ENCODE measurements at regions not wholly inside any gene's neighbourhood (a gene's known extent, or its start where the extent isn't known, plus 50 kb on each side); places are given as distances from the start of the nearest gene placed in this dataset.

GRCh38 chr16:48452991-48453760 is 68.0 kb upstream of the SIAH1 start:
- DNase-seq: no peak
- TF ChIP-seq POLR2A (IDR thresholded peaks at IDR 0.05) (no peak), CTCF (IDR thresholded peaks at IDR 0.05) (no peak)
- H3K4me3 ChIP-seq (replicated peaks in 1 of 3): no peak overlapping the region
- no peak overlapping the region for H3K27ac ChIP-seq
- no peaks in the 10 kb centered on the region for H3K36me3 ChIP-seq
- no peaks in the 10 kb centered on the region for H3K27me3 ChIP-seq
- intact Hi-C loops (cut with DNase I): no loop called here
- H3K4me1 ChIP-seq: no peaks in the 10 kb centered on the region
- no peaks in the 10 kb centered on the region for H3K9me3 ChIP-seq
- 91 to 93% methylated on average over 9 to 11 of the region's 11 CpGs for WGBS, 2 donors

- DNase-seq: no peak
- H3K27me3 ChIP-seq: no peaks in the 10 kb centered on the region
- no peak overlapping the region for H3K4me3 ChIP-seq (replicated peaks in 1 of 3)
- WGBS, 2 donors: 89 to 91% methylated on average over 8 of the region's 8 CpGs
- H3K27ac ChIP-seq: no peak overlapping the region
- TF ChIP-seq CTCF (IDR thresholded peaks at IDR 0.05) (no peak), POLR2A (IDR thresholded peaks at IDR 0.05) (no peak)
- no peaks in the 10 kb centered on the region for H3K9me3 ChIP-seq
- intact Hi-C loops (cut with DNase I): no loop called here
- no peaks in the 10 kb centered on the region for H3K4me1 ChIP-seq
- H3K36me3 ChIP-seq: no peaks in the 10 kb centered on the region
Measured at GRCh38 chr16:48451323-48451722, 66.1 kb upstream of the SIAH1 start.

GRCh38 chr16:48450367-48450766 is 65.2 kb upstream of the SIAH1 start:
- Histone ChIP-seq H3K4me3 (replicated peaks in 1 of 3) (no peak overlapping the region), H3K27ac (no peak overlapping the region), H3K4me1 (peaks cover 0 to 2% of the 10 kb centered on the region in 2 donors), H3K27me3 (no peaks in the 10 kb centered on the region), H3K36me3 (no peaks in the 10 kb centered on the region), H3K9me3 (no peaks in the 10 kb centered on the region)
- 0 to 70% methylated on average over 1 of the region's 1 CpG for WGBS, 2 donors
- DNase-seq: no peak
- TF ChIP-seq POLR2A (IDR thresholded peaks at IDR 0.05) (no peak), CTCF (IDR thresholded peaks at IDR 0.05) (no peak)
- intact Hi-C loops (cut with DNase I): no loop called here

GRCh38 chr16:48448841-48449481 is 63.7 kb upstream of the SIAH1 start:
- Histone ChIP-seq H3K36me3 (no peaks in the 10 kb centered on the region), H3K9me3 (no peaks in the 10 kb centered on the region), H3K4me1 (peaks cover 10 to 16% of the 10 kb centered on the region in 2 donors), H3K4me3 (replicated peaks in 1 of 3) (no peak overlapping the region), H3K27ac (no peak overlapping the region), H3K27me3 (no peaks in the 10 kb centered on the region)
- no peak for DNase-seq
- intact Hi-C loops (cut with DNase I): no loop called here
- TF ChIP-seq CTCF (IDR thresholded peaks at IDR 0.05): no peak
- TF ChIP-seq POLR2A (IDR thresholded peaks at IDR 0.05): no peak
- 95 to 98% methylated on average over 9 of the region's 9 CpGs for WGBS, 2 donors

GRCh38 chr16:48447940-48448536 is 62.8 kb upstream of the SIAH1 start:
- H3K27me3 ChIP-seq: no peaks in the 10 kb centered on the region
- no peak overlapping the region for H3K4me3 ChIP-seq (replicated peaks in 1 of 3)
- DNase-seq: no peak
- no peak overlapping the region for H3K27ac ChIP-seq
- H3K4me1 ChIP-seq: peaks cover 10 to 19% of the 10 kb centered on the region in 2 donors
- no peaks in the 10 kb centered on the region for H3K36me3 ChIP-seq
- WGBS, 2 donors: 86 to 87% methylated on average over 7 of the region's 7 CpGs
- no peaks in the 10 kb centered on the region for H3K9me3 ChIP-seq
- TF ChIP-seq CTCF (IDR thresholded peaks at IDR 0.05): no peak
- TF ChIP-seq POLR2A (IDR thresholded peaks at IDR 0.05): no peak
- intact Hi-C loops (cut with DNase I): no loop called here
